HG03066 (cell line): ENCODE measurements at regions not wholly inside any gene's neighbourhood (a gene's known extent, or its start where the extent isn't known, plus 50 kb on each side); places are given as distances from the start of the nearest gene placed in this dataset.

Source experiments
- ATAC-seq: cut with Tn5 transposase; IDR thresholded peaks from one replicate; pipeline ENCODE4 v1.9.1; 2021; ENCODE audit warnings: low read depth; ENCODE audit not compliant: unreplicated experiment

- no peak for ATAC-seq
Observed at GRCh38 chr7:84264396-84264795, 69.8 kb upstream of the SEMA3A start.

DNA sequence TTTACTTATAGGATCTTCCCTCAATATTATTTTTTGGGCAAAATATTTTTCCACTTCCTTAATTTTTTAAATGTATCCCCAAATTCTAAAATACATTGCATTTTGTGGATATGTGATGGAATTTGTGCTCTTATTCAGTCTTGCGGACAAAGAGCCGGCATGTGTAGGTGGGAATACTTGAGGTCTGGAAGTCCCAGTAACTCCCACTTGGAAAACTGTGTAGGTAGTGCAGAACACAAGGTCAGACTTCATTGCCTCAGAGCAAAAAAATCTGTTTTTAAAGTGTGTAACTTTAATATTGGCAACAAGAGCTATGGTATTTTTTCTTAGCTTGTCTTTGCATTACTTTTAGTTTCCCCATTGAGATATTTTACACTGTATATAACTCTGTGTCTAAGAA, 68.5 kb upstream of the SEMA3A start:
- ATAC-seq = no peak

DNA sequence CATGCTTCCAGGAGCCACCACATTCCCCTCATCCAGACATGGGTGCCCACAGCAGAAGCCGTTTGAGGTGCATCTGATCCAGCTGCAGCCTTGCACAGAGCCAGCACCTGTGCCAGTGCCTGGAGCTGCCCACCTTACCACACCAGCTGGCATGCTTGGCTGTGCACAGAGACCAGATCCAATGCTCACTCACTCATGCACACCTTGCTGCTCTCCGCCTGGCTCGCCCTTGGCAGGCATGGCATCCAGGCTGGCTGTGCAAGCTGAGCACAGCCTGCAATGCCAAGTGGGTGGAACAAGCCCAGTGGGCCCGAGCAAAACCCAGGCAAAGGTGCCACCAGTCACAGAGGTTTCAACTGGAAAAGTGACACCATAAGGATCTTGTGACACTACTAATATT, 66.9 kb upstream of the SEMA3A start:
- no peak for ATAC-seq

DNA sequence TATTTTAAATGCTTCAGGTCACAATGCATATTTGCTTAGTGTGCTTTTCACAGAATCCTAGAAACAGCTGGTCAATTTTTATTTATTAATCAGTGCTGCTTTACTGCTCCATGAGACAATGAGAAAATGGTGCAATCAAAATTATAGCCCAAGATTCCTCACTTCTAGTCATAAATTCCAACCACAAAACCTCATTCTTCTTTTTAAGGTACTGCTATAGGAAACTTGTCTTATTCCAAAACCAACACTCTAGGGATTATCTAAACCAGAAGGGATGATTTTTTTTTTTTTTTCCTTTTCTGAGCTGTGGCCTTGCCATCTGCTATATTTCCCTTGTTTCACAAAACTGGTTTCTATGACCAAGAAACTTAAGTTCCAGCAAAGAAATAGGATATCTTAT, 64.0 kb upstream of the SEMA3A start:
- no peak for ATAC-seq

- no peak for ATAC-seq
Observed at GRCh38 chr7:84256571-84256971, 62.0 kb upstream of the SEMA3A start.

GRCh38 chr7:84251277-84251781, 56.7 kb upstream of the SEMA3A start:
- no peak for ATAC-seq

- no peak for ATAC-seq
Observed at GRCh38 chr7:84250452-84250851, 55.9 kb upstream of the SEMA3A start.

DNA sequence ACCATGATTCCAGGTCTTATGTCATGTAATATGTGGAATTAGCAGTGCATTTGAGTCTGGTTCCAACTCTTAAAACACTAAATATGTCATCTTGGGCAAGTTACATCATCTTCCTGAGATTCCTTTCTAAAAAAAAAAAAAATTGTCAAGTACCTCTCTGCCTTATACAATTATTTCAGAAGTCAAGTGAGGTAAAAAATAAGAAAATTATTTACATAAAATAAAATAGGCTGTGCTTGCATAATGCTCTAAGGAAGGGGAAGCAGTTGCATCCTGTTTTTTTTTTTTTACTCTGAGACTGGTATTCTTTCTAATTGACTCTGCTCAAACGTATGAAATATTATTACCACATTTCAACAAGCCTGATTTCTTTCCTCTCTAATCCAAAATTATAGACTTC, 55.1 kb upstream of the SEMA3A start:
- ATAC-seq = no peak

GRCh38 chr7:84248843-84249242, 54.3 kb upstream of the SEMA3A start:
- no peak for ATAC-seq

DNA sequence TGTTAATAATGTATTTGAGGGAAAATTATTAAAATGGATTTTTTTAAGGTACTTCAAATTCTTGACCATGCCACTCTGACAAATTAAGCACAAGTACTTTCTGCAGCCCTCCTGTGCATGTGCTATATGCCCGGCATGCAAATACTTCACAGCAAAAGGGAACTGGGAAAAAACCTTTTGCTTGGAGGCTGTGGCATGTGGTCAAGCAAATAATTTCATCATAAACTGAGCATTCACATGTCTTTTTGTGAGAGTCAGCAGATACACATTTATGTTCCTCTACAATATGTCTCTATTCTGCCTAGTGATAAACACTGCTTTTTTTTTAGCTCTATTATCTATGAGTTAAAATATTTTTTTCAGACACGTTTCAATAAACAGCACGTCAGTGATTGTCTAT, 53.7 kb upstream of the SEMA3A start:
- ATAC-seq = peak; percentile 65

DNA sequence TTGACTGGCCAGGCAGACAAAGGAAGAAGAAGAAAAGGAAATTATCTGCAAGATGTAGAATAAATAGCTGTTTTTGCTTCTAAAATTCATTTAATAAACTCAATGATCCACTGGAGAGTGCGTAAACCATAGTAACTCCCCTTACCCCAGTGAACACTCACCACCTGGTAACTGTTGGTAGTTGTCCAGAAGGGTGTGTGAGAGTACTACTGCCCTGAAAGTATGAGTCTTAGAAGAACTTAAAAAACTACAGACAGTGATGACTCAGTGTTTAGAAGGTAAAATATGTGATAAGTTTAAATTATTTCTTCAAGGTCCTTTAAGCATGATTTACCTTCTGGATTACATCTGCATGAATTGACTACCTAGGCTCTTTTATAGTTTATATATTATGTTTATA, 53.0 kb upstream of the SEMA3A start:
- no peak for ATAC-seq

- no peak for ATAC-seq
Observed at GRCh38 chr7:84245835-84246234, 51.2 kb upstream of the SEMA3A start.
